NCI-H1092 (cell line): ENCODE measurements at regions not wholly inside any gene's neighbourhood (a gene's known extent, or its start where the extent isn't known, plus 50 kb on each side); places are given as distances from the start of the nearest gene placed in this dataset.
"Not testable (repeated sequence)": the region's sequence is repeated elsewhere in the genome, so short reads cannot be mapped to it uniquely, and the experiment has no call there.

Experiments used
- DNase-seq: peaks from one replicate; lab custom pipeline; 2025; lab: John Stamatoyannopoulos, UW

DNA sequence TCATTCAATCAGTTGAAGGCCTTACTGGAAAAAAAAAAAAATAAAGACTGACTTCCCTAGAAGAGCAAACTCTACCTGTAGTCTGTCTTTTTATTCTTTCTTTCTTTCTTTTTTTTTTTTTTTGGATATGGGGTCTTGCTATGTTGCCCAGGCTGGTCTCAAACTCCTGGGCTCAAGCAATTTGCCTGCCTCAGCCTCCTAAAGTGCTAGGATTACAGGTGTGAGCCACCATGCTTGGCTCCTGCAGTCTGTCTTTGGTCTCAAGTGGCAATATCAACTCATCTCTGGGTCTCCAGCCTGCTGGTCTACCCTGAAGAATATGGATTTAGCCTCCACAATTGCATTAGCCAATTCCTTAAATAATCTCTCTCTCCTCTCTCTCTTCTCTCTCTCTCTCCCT lies 167.7 kb upstream of the P2RY1 start:
- DNase-seq, result no peak

GRCh38 chr3:152669560-152669959 lies 165.4 kb upstream of the P2RY1 start:
- DNase-seq, result no peak

- DNase-seq, result no peak
Observed at GRCh38 chr3:152671446-152672319, 163.2 kb upstream of the P2RY1 start.

- DNase-seq, result no peak
Observed at GRCh38 chr3:152672320-152672649, 162.6 kb upstream of the P2RY1 start.

DNA sequence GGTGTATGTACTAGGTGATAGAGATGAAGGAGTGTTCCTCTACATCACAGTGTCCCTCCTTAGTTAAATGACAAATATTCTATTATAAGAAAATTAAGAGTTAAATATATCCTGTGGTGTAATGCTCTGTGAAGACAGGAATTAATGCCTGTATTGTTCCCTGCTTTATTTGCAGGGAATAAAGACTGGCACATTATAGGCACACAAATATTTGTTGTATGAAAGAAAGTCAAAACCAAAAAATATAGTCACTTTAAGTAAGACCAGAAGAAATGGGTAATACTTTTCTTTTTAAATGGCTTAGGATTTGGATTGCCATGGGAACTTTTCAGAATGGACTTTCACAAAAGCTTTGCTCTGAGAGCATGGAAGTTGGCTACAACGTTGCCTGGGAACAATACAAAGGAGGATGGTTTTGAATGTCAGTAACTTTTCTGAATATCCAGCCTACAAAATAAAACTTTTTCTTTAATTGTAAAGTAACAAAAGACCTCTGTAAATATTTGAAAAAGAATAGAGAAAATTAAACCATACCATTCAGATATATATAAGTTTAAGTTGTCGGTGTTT lies 158.0 kb upstream of the P2RY1 start:
- DNase-seq, result no peak

- no peak for DNase-seq
Observed at GRCh38 chr3:152677491-152677890, 157.4 kb upstream of the P2RY1 start.

DNA sequence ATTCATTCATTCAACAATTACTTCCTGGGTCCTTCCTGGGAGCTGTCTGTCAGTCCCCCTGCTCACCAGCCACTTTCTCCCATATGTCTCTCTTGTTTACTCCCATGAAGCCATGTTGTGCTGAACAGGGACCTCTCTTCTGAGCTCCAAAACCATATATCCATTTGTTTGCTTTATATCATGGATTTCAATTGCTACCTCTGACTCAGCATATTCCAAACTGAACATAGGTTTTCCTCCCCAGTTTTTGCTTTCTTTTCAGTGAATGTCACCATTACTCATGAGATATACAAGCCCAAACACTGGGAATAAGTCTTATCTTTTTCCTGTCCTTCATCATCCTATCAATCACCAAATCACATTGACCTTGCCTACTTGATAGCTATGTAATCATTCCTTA lies 152.5 kb upstream of the P2RY1 start:
- no peak for DNase-seq

DNA sequence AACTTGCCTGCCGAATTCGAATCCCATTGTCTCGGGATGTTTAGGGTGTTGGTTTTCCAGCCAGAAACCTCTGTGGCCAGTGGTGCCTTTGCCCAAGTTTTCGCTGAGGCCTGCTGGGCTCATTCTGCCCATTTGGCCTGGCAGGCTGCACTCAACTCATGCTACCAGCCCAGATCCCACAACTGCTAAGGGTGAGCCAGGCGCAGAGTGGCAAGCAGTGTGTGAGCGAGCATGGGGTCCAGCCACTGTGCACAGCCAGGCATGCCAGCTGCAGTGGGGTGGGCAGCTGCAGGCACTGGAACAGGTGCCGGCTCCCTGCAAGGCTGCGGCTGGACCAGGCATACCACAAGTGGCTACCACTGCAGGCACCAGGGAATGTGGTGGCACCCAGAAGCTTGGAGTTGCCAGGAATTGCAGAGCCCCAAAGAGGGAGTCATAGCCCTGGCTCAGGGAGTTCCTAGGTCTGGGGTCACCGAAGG lies 151.4 kb upstream of the P2RY1 start:
- no peak for DNase-seq

DNA sequence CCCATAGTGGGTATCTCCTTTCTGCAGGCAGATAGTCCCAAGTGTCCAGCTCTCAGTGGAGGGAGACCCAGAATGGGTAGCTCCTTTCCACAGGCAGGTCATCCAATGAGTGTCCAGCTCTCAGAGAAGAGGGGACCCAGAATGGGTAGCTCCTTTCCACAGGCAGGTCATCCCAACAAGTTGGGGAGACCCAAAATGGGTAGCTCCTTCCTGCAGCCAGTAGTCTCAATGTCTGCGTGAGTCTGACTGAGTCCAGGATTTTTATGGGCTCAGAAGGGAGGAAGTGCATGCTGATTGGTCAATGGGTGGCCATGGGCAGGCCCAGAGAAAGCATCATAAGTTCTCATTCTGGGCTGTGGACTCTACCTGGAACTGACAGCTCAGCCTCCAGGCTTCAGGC lies 150.7 kb upstream of the P2RY1 start:
- DNase-seq, result no peak

DNA sequence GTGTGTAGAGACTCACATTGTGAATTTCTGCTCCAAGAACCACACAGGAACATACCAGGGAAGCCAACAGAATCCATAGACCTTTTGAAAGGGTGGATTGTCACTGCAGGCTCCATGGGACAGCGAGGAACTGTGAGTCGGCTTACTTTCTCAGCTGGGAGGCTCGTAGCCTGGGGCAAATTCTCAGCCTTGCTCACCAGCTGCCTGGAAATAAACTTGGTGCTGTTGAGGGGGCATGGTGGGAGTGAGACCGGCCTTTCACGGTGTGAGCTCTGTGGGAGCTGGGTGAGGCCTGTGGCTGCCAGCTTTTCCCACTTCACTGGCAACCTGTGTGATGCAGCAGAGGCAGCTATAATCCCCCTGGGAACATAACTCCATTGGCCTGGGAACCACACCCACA lies 146.6 kb upstream of the P2RY1 start:
- no peak for DNase-seq

- DNase-seq, result not testable (repeated sequence)
Observed at GRCh38 chr3:152692326-152692725, 142.6 kb upstream of the P2RY1 start.

DNA sequence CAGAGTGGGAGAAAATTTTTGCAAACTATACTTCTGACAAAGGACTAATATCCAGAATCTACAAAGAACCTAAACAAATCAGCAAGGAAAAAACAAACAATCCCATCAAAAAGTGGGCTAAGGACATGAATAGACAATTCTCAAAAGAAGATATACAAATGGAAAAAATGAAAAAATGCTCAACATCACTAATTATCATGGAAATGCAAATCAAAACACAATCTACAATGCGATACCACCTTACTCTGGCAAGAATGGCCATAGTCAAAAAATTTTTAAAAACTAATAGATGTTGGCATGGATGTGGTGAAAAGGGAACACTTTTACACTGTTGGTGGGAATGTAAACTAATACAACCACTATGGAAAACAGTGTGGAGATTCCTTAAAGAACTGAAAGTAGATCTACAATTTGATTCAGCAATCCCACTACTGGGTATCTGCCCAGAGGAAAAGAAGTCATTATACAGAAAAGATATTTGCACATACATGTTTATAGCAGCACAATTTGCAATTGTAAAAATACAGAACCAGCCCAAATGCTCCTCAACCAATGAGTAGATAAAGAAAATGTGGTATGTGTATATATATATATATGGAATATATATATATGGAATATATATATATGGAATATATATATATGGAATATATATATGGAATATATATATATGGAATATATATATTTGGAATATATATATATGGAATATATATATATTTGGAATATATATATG lies 141.2 kb upstream of the P2RY1 start:
- not testable (repeated sequence) for DNase-seq

DNA sequence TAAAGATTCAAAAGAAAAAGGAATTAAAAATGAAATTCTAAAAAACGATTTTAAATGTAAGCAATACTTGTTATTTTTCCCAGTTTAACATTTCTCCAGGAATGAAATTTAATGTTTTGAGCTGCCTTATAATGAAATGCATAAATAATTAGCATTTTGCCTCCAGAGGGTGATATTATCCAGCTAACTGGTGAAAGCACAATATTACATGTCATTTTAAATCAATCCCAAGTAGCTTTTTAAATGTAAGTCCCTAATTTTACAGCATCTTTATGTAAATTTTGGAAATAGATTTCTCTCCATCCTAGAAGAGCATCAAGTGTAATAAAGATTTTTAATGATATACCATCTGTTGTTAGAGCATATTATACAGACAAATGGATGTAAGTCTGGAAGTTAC lies 139.1 kb upstream of the P2RY1 start:
- DNase-seq, result no peak

DNA sequence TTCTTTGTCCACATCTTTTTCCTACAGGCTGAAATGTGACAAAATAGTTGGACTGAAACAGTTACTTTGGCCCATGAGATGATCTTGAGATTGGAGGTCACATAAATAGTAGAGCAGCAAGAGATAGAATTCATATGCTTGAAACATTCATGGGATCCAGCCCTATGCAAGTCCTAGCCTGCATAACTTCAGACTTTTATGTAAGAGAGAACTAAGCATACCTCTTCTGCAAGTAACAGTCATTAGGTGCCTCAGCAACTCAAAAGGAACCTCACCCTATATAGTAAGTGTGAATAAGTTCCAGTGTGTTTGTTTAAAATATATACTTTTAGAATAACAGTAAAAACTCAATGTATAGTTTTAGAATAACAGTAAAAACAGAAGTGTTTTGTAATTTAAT lies 138.0 kb upstream of the P2RY1 start:
- no peak for DNase-seq

DNA sequence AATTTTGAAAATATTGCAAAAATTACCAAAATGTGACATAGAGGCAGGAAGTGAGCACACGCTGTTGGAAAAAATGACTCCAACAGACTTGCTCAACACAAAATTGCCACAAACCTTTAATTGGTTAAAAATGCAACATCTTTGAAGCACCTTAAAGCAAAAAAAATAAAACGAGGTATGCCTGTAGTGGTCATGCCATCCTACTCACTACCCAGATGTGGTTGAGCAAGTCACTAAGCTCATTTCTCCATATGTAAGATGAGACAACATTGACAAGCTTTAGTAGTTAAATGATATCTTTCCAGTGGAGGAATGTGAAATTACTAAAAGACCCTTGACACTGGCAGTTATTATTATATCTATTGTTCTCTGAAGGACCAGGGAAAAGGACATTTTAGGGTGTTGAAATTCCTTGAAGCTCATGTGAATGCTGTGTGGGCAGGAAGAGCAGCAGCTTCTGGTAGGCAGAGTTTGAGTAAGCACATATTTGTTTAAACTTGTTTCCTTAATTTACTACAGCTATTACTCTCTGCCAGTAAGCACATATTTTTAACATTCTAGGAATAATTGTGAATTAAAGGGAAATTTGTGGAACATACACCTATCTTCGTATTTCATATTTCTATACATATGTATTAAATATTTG lies 131.6 kb upstream of the P2RY1 start:
- no peak for DNase-seq

DNA sequence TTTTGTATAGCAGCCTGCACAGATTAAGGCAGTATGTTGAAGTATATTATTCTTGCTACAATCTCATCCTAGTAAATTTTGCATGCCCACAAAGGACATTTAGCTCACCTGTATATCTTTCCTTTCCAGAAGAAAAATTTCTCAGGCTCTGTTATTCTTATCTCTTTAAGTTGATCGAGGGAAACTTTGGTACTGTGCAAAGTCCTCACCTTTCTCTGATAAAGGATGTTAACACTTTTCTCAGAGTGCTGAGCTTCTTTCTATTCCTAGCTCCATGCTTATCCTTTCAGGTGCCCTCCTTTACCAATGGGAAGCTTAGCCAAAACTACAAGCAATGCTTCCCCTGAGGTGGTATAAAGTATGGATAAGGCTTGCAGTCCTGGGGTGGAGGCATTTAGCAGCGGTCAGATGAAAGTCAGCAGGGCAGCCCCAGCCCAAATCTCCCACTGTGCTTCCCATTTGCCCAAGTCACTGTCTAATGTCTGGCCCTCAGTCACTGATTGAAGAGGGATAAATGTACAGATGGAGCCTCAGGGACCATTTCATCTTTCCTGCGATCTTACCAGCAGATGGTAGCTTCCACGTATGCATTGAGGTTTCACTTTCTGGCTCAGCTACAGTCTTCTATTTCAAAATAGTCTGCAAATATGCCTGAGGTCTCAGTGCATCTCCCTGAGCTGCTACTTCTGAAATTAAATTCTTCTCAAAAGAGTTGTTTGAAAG lies 127.8 kb upstream of the P2RY1 start:
- no peak for DNase-seq

DNA sequence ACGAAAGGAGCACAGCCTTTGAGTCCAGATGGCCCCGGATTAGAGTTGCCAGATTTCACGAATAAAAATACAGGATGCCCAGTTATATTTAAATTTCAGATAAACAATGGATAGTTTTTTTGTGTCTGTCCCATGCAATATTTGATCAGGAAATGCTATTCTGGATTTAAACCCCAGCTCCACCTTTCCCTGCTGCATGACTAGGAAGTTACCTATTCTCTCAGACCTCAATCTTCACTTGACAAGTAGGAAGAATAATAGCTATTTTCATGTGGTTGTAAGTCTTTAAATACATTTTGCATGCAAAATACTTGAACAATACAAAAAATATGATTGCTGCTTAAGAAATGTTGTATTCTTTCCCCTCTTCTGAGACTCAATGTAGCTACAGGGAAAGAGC lies 125.3 kb upstream of the P2RY1 start:
- DNase-seq, result no peak

DNA sequence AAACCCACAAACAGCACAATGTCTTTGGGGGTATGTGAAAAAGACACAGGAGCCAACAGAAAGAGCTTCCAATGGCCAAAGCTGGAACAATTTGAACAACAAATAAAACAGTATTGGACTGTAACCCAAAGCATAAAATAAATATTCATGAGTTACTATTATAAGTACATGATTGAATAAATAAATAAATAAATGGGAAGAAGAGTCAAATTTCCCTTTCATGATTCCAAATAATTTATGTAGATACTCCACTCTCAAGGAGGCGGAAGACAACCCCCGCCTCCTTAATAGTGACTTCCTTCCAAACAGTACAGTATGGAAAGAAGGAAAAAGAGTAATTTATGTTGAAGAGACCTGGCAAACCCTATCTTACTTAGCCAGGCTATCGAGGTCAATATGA lies 124.4 kb upstream of the P2RY1 start:
- no peak for DNase-seq

DNA sequence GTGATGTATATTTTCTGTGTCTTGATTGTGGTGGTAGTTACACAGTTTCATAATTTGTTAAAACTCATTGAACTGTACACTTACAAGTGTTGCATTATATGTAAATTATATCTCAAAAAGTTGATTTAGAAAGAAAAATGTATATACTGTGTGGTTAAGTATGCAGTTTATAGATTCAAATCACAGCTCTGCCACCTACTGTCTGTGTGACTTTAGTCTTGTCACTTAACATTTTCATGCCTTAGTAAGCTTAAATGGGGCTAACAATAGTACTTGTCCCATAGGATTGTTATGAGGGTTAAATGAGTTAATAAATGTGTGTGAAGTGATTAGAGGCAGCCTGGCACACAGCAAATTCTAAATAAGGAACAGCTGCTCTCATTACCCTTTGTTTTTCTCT lies 120.9 kb upstream of the P2RY1 start:
- DNase-seq, result no peak

DNA sequence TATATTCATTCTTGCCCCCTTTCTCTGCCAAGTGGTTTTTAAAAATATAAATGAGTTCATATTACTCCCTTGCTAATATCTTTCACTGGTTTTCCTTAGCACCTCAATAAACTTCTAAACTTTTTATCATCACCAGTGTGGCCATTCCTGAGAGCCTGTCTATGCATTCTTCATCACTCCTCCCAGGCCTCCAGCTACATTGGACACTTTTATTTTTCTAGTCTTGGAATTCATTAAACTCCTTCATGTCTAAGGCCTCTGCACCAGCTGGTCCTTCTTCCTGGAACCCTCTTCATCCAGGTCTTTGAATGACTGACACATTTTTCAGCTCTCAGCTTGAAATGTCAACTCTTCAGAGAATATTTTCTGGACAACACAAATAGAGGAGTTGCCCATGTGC lies 120.4 kb upstream of the P2RY1 start:
- no peak for DNase-seq

GRCh38 chr3:152717252-152717651 lies 117.7 kb upstream of the P2RY1 start:
- DNase-seq, result no peak

DNA sequence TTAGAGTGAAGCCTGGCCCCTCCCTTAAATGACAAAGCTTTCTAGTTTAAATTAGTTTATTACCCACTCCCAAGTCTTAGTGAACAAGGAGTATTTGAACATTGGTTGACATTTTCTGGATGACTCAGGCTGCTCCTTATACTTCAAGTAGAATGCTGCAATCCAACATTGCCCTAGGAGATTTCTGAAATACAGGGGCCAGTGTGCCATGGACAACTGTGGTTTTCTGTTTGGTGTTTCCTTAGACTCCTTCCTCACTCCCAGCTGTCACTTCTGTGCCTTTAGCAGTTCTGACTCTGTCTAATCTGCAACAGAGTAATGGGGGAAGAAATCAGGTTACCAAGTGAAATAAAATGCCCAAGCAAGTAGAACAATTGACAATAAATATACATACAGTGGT lies 116.1 kb upstream of the P2RY1 start:
- no peak for DNase-seq
